Mesenchymal stem cell (in vitro differentiated cells and primary cell): ENCODE measurements at regions not wholly inside any gene's neighbourhood (a gene's known extent, or its start where the extent isn't known, plus 50 kb on each side); places are given as distances from the start of the nearest gene placed in this dataset.
"Not testable (repeated sequence)": the region's sequence is repeated elsewhere in the genome, so short reads cannot be mapped to it uniquely, and the experiment has no call there.

Experiments
- DNase-seq: peaks from one replicate; pipeline ENCODE4 v3.0.0-alpha.2; 2013
- H2AFZ ChIP-seq: one replicate; pipeline ENCODE4 v1.6.1; 2013; ENCODE audit warnings: low read depth, mild to moderate bottlenecking, control low read depth, inconsistent platforms, low read length, moderate library complexity
- H2AK5ac ChIP-seq: 2 replicates; pipeline ENCODE4 v1.6.1; 2013; ENCODE audit warnings: low read length, moderate library complexity, mild to moderate bottlenecking, inconsistent platforms; ENCODE audit not compliant: severe bottlenecking
- H2BK120ac ChIP-seq: one replicate; pipeline ENCODE4 v1.6.1; 2013; ENCODE audit warnings: low read depth, mild to moderate bottlenecking, inconsistent platforms, low read length, moderate library complexity
- H2BK12ac ChIP-seq, 2 experiments: one replicate each; pipeline ENCODE4 v1.6.1; 2013; ENCODE audit warnings: inconsistent platforms in 2 of 2, low read length in 2 of 2, mild to moderate bottlenecking in 2 of 2, moderate library complexity in 2 of 2, control low read depth in 1 of 2
- H2BK15ac ChIP-seq: one replicate; pipeline ENCODE4 v1.6.1; 2013; ENCODE audit warnings: mild to moderate bottlenecking, low read depth, inconsistent platforms; ENCODE audit not compliant: poor library complexity, severe bottlenecking
- H2BK5ac ChIP-seq: 2 replicates; pipeline ENCODE4 v1.6.1; 2013; ENCODE audit warnings: low read depth, mild to moderate bottlenecking, low read length, control low read depth, inconsistent platforms; ENCODE audit not compliant: poor library complexity, severe bottlenecking
- H3K14ac ChIP-seq, 2 experiments: one replicate each; pipeline ENCODE4 v1.6.1; 2013; ENCODE audit warnings: inconsistent platforms in 2 of 2, low read length in 2 of 2, control low read depth in 1 of 2, mild to moderate bottlenecking in 1 of 2, moderate library complexity in 1 of 2
- H3K18ac ChIP-seq, 2 experiments: one replicate each; pipeline ENCODE4 v1.6.1; 2013; ENCODE audit warnings: inconsistent platforms in 2 of 2, low read length in 2 of 2, control low read depth in 1 of 2, low read depth in 1 of 2, mild to moderate bottlenecking in 1 of 2
- H3K23ac ChIP-seq, 2 experiments: one replicate each; pipeline ENCODE4 v1.6.1; 2013; ENCODE audit warnings: inconsistent platforms in 2 of 2, low read length in 2 of 2, mild to moderate bottlenecking in 2 of 2, moderate library complexity in 2 of 2, control low read depth in 1 of 2
- H3K27ac ChIP-seq: 2 replicates; pipeline ENCODE4 v1.5.1; 2013; ENCODE audit warnings: mild to moderate bottlenecking, moderate library complexity, low read length, control low read depth, inconsistent platforms; ENCODE audit not compliant: poor library complexity, severe bottlenecking
- H3K27me3 ChIP-seq, 2 experiments: 2 replicates each; pipeline versions ENCODE4 v1.6.1 to v1.7.0; 2013; ENCODE audit warnings: low read length in 2 of 2, mild to moderate bottlenecking in 2 of 2, moderate library complexity in 2 of 2, control low read depth in 1 of 2, inconsistent platforms in 1 of 2; ENCODE audit not compliant: control insufficient read depth in 1 of 2, insufficient read depth in 1 of 2
- H3K36me3 ChIP-seq, 2 experiments: 2 replicates each; pipeline versions ENCODE4 v1.6.1 to v1.7.0; 2013; ENCODE audit warnings: low read length in 2 of 2, control low read depth in 1 of 2, inconsistent platforms in 1 of 2, low read depth in 1 of 2, mild to moderate bottlenecking in 1 of 2; ENCODE audit not compliant: insufficient read depth in 2 of 2, control insufficient read depth in 1 of 2
- H3K4ac ChIP-seq, 2 experiments: one replicate each; pipeline ENCODE4 v1.6.1; 2013; ENCODE audit warnings: inconsistent platforms in 2 of 2, low read length in 2 of 2, mild to moderate bottlenecking in 2 of 2, moderate library complexity in 2 of 2, control low read depth in 1 of 2, low read depth in 1 of 2
- H3K4me1 ChIP-seq: 2 replicates; pipeline ENCODE4 v1.6.1; 2013; ENCODE audit warnings: low read depth, low read length, control low read depth; ENCODE audit not compliant: control insufficient read depth, insufficient read depth
- H3K4me2 ChIP-seq: 2 replicates; pipeline ENCODE4 v1.6.1; 2013; ENCODE audit warnings: low read length, mild to moderate bottlenecking, inconsistent platforms; ENCODE audit not compliant: poor library complexity, severe bottlenecking
- H3K4me3 ChIP-seq, 2 experiments: 2 replicates each; pipeline versions ENCODE4 v1.5.1 to v1.7.0; 2013; ENCODE audit warnings: low read length in 2 of 2, mild to moderate bottlenecking in 2 of 2, control low read depth in 1 of 2, low read depth in 1 of 2; ENCODE audit not compliant: insufficient read depth in 1 of 2
- H3K79me1 ChIP-seq: replicated peaks from 2 replicates; pipeline ENCODE4 v1.6.1; 2013; ENCODE audit warnings: mild to moderate bottlenecking, control low read depth, low read length, inconsistent platforms; ENCODE audit not compliant: poor library complexity, severe bottlenecking
- H3K9ac ChIP-seq: 2 replicates; pipeline ENCODE4 v1.7.0; 2013; ENCODE audit warnings: mild to moderate bottlenecking, low read length, moderate library complexity
- H3K9me3 ChIP-seq: 2 replicates; pipeline ENCODE4 v1.7.0; 2013; ENCODE audit warnings: mild to moderate bottlenecking, low read length; ENCODE audit not compliant: control insufficient read depth
- H4K8ac ChIP-seq: one replicate; pipeline ENCODE4 v1.6.1; 2013; ENCODE audit warnings: inconsistent platforms, mild to moderate bottlenecking, low read length, moderate library complexity
- H4K91ac ChIP-seq: one replicate; pipeline ENCODE4 v1.6.1; 2013; ENCODE audit warnings: mild to moderate bottlenecking, low read length, inconsistent platforms
- whole genome bisulfite sequencing: methylation state at CpG from one replicate; pipeline ENCODE4 v1.1.7; 2013; ENCODE audit warnings: mixed read lengths; 5-methylcytosine and 5-hydroxymethylcytosine counted together

- Histone ChIP-seq H4K91ac (no peak overlapping the region), H3K27me3 (peaks cover 34 to 48% of the 10 kb centered on the region in 2 experiments), H3K79me1 (no peaks in the 10 kb centered on the region), H3K27ac (no peak overlapping the region), H2BK15ac (no peak overlapping the region), H3K23ac (no peak overlapping the region), H3K9me3 (no peaks in the 10 kb centered on the region), H3K36me3 (no peaks in the 10 kb centered on the region), H3K4ac (no peak overlapping the region), H4K8ac (no peak overlapping the region), H3K14ac (no peak overlapping the region), H2BK5ac (no peak overlapping the region), H2AFZ (no peak overlapping the region), H3K9ac (no peak overlapping the region), H3K4me3 (no peak overlapping the region), H2BK120ac (no peak overlapping the region), H3K4me2 (no peak overlapping the region), H2BK12ac (no peak overlapping the region), H2AK5ac (no peak overlapping the region), H3K4me1 (no peaks in the 10 kb centered on the region), H3K18ac (no peak overlapping the region)
- WGBS = 98% methylated on average over 4 of the region's 4 CpGs
- no peak for DNase-seq
These were observed 73.9 kb upstream of the CAPRIN1 start for GRCh38 chr11:33977676-33978075.

- Histone ChIP-seq H3K4me1 (no peaks in the 10 kb centered on the region), H3K4me2 (no peak overlapping the region), H4K8ac (no peak overlapping the region), H2BK5ac (no peak overlapping the region), H3K4ac (no peak overlapping the region), H2AFZ (no peak overlapping the region), H3K23ac (no peak overlapping the region), H3K36me3 (no peaks in the 10 kb centered on the region), H3K27ac (no peak overlapping the region), H2BK15ac (no peak overlapping the region), H4K91ac (no peak overlapping the region), H2BK120ac (no peak overlapping the region), H3K79me1 (no peaks in the 10 kb centered on the region), H2AK5ac (no peak overlapping the region), H3K14ac (no peak overlapping the region), H2BK12ac (no peak overlapping the region), H3K27me3 (peaks cover 34 to 46% of the 10 kb centered on the region in 2 experiments), H3K9ac (no peak overlapping the region), H3K9me3 (no peaks in the 10 kb centered on the region), H3K18ac (no peak overlapping the region), H3K4me3 (no peak overlapping the region)
- 92% methylated on average over 5 of the region's 7 CpGs for WGBS
- DNase-seq = peak; percentile 6
These were observed 74.9 kb upstream of the CAPRIN1 start for GRCh38 chr11:33976495-33977199.

- peaks cover 24 to 40% of the 10 kb centered on the region in 2 experiments for H3K27me3 ChIP-seq
- WGBS = 76% methylated on average over 3 of the region's 4 CpGs
- H2BK120ac ChIP-seq = no peak overlapping the region
- H3K14ac ChIP-seq = no peak overlapping the region
- no peak overlapping the region for H3K4me2 ChIP-seq
- H2AFZ ChIP-seq = no peak overlapping the region
- H3K4me3 ChIP-seq = no peak overlapping the region
- no peak overlapping the region for H3K27ac ChIP-seq
- H2BK5ac ChIP-seq = no peak overlapping the region
- no peak overlapping the region for H3K18ac ChIP-seq
- no peak overlapping the region for H2BK15ac ChIP-seq
- no peak overlapping the region for H4K91ac ChIP-seq
- no peak overlapping the region for H2AK5ac ChIP-seq
- H3K9ac ChIP-seq = no peak overlapping the region
- H3K79me1 ChIP-seq = no peaks in the 10 kb centered on the region
- no peaks in the 10 kb centered on the region for H3K36me3 ChIP-seq
- no peak overlapping the region for H3K4ac ChIP-seq
- H3K4me1 ChIP-seq = no peaks in the 10 kb centered on the region
- no peak for DNase-seq
- H3K9me3 ChIP-seq = no peaks in the 10 kb centered on the region
- H3K23ac ChIP-seq = no peak overlapping the region
- H4K8ac ChIP-seq = no peak overlapping the region
- H2BK12ac ChIP-seq = no peak overlapping the region
These were observed 76.7 kb upstream of the CAPRIN1 start for GRCh38 chr11:33974804-33975203.

- not testable (repeated sequence) for H4K8ac ChIP-seq, H3K9me3 ChIP-seq, H3K9ac ChIP-seq, H4K91ac ChIP-seq, H3K4me2 ChIP-seq, H2AK5ac ChIP-seq, H3K14ac ChIP-seq, H2BK15ac ChIP-seq, H3K23ac ChIP-seq, H3K36me3 ChIP-seq, H3K27ac ChIP-seq, DNase-seq, H3K4me3 ChIP-seq, H3K4ac ChIP-seq, H2BK12ac ChIP-seq, H3K4me1 ChIP-seq, H2BK120ac ChIP-seq, H3K79me1 ChIP-seq, H3K18ac ChIP-seq, H2AFZ ChIP-seq, H2BK5ac ChIP-seq
- H3K27me3 ChIP-seq = peaks cover 29 to 41% of the 10 kb centered on the region in 2 experiments
- WGBS = 73% methylated on average over 9 of the region's 12 CpGs
These were observed 79.7 kb upstream of the LMO2 start for GRCh38 chr11:33971530-33971929.
